Fibroblast of mammary gland (primary cell): ENCODE measurements at regions not wholly inside any gene's neighbourhood (a gene's known extent, or its start where the extent isn't known, plus 50 kb on each side); places are given as distances from the start of the nearest gene placed in this dataset.

ENCODE experiments used
- DNase-seq: peaks from one replicate; pipeline ENCODE4 v3.0.0-alpha.2; 2010; ENCODE audit warnings: low read depth
- H3K4me3 ChIP-seq: 2 replicates; pipeline ENCODE4 v1.5.1; 2011; ENCODE audit warnings: low read depth, mild to moderate bottlenecking, low read length, moderate library complexity; ENCODE audit not compliant: control insufficient read depth
- CTCF ChIP-seq: conservative IDR thresholded peaks from 2 replicates; pipeline ENCODE4 v1.5.1; 2011; ENCODE audit warnings: low read depth, low read length, inconsistent platforms; ENCODE audit not compliant: control insufficient read depth, insufficient read depth

GRCh38 chr3:187870360-187871203, 125.3 kb upstream of the BCL6 start:
- H3K4me3 ChIP-seq: no peak overlapping the region
- TF ChIP-seq CTCF: no peak

GRCh38 chr3:187871204-187871591, 125.9 kb upstream of the BCL6 start:
- no peak for TF ChIP-seq CTCF
- H3K4me3 ChIP-seq: no peak overlapping the region
- DNase-seq: no peak

More at GRCh38 chr3:187870360-187871203, 125.3 kb upstream of the BCL6 start:
- no peak for DNase-seq

- no peak for DNase-seq
- H3K4me3 ChIP-seq: no peak overlapping the region
- TF ChIP-seq CTCF: no peak
These were observed 126.6 kb upstream of the BCL6 start for GRCh38 chr3:187871848-187872247.

- no peak for TF ChIP-seq CTCF
- H3K4me3 ChIP-seq: no peak overlapping the region
- DNase-seq: no peak
These were observed 128.6 kb upstream of the BCL6 start for GRCh38 chr3:187873843-187874242.

GRCh38 chr3:187875863-187876262, 130.6 kb upstream of the BCL6 start:
- H3K4me3 ChIP-seq: no peak overlapping the region
- TF ChIP-seq CTCF: no peak
- DNase-seq: no peak

GRCh38 chr3:187878772-187879518, 133.7 kb upstream of the BCL6 start:
- TF ChIP-seq CTCF: no peak
- no peak overlapping the region for H3K4me3 ChIP-seq
- DNase-seq: peak; percentile 16
